GM21619 (cell line): ENCODE measurements at regions not wholly inside any gene's neighbourhood (a gene's known extent, or its start where the extent isn't known, plus 50 kb on each side); places are given as distances from the start of the nearest gene placed in this dataset.

Source experiments
- ATAC-seq: cut with Tn5 transposase; IDR thresholded peaks from one replicate; pipeline ENCODE4 v1.9.1; 2021; ENCODE audit not compliant: unreplicated experiment

GRCh38 chr13:105665284-105665683 lies 870.2 kb downstream of the EFNB2 start:
- no peak for ATAC-seq

DNA sequence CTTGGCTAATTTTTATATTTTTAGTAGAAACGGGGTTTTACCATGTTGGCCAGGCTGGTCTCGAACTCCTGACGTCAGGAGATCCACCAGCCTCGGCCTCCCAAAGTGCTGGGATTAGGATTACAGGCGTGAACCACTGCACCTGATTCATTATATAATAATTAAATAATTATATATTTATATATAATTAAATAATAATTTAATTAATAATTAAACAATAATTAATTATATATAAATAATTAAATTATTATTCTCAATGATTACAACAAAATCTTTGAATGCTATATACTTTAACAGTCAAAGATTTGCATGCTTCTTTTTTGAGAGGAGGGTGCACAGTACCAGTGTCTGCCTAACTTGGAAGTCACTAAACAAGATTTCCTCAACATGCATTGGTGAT lies 872.3 kb downstream of the EFNB2 start:
- no peak for ATAC-seq

DNA sequence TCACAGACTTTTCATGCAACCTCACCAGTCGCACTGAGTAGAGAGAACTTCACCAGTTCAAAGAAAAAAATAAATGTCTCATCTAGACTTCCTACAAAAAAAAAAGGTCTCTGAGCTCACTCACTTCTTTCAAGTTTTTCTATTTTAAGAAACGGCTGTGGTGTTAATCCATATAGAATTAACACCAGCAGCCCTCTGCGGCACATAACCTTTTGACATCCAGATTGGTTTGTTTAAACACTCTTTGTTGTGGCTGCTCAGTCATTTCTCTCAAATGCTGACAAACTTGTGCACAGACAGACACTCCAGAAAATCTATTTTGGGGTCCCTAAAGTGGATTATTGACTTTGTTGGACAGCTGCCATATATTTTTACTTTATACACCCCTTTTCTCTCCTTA lies 874.9 kb downstream of the EFNB2 start:
- ATAC-seq = no peak

GRCh38 chr13:105658431-105658830 lies 877.0 kb downstream of the EFNB2 start:
- ATAC-seq = no peak

GRCh38 chr13:105655046-105655445 lies 880.4 kb downstream of the EFNB2 start:
- no peak for ATAC-seq

- no peak for ATAC-seq
Observed at GRCh38 chr13:105643966-105644365, 891.5 kb downstream of the EFNB2 start.

DNA sequence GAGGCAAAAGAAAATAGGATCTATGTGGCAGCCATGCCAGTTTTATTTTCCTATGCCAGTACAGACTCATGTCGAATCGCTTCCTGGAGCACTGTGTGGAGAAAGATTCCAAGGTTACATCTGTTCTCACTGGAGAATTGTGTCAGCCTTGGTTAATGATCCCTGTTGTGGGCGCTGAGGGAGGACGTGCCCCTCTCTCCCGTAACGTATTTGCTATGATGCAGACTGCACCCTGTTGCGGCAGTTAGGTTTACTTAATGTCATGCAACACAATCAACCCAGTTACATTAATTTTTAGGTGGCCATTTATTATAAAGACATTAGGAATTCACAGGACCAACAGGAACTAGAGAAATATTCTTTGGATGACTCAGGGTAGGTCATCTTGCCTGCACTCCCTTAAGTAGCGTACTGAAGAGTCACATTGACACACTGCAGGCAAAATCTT lies 892.9 kb downstream of the EFNB2 start:
- no peak for ATAC-seq

GRCh38 chr13:105641121-105641520 lies 894.3 kb downstream of the EFNB2 start:
- ATAC-seq = no peak

GRCh38 chr13:105638426-105638825 lies 897.0 kb downstream of the EFNB2 start:
- no peak for ATAC-seq

DNA sequence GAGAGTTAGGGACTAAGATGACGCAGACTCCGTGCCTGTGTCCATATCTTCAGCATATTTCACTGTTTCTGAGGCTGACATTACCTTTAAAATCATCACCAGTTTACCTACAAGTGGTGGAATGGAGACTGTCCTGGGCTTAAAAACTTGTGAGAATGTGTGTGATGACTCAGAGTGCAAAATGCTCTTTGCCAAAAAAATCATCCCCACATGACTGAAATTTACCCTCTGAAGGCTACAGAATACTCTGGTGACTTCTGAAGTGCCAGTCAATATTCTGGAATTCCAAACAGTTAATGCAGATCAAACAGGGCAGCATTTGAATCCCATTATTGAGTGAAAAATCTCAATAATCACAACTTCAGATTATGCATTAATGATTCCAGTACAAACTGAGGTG lies 901.4 kb downstream of the EFNB2 start:
- ATAC-seq = no peak

- ATAC-seq = no peak
Observed at GRCh38 chr13:105630431-105630830, 905.0 kb downstream of the EFNB2 start.

- no peak for ATAC-seq
Observed at GRCh38 chr13:105627270-105627669, 908.2 kb downstream of the EFNB2 start.

DNA sequence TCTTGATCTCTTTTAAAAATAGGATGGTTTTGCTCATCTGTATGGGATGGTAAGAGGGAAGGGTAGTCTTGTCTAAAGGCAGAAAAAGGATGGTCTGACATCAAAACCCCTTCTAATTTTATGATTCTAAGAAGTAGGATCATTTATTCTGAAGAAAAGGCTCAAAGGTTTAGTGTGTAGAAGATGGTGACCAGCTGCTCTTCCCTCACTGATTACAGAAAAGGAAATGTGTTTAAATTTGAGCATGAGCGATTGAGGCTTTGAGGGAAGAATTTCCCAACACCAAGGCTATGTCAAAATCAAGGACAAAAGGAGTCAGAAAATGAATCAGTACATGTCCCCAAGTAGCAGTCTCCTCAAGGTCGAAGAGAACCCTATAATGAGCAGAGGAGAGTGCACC lies 909.8 kb downstream of the EFNB2 start:
- no peak for ATAC-seq

GRCh38 chr13:105616333-105617075 lies 919.0 kb downstream of the EFNB2 start:
- no peak for ATAC-seq

DNA sequence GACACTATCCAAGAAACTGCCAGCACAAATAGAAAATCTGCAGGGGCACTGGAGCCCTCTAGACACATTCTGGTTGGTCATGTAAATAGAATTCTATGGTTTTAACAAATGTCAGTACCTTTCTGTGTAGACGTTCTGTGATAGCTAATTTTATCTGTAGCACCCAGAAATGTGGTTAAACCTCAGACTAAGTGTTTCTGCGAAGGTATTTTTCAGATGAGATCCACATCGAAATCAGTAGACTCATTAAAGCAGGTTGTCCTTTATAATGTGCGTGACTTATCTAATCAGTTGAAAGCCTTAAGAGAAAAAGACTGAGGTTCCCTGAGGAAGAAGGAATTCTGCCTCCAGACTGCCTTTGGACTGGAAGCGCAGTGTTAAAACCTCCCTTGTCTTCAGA lies 922.9 kb downstream of the EFNB2 start:
- ATAC-seq = no peak

DNA sequence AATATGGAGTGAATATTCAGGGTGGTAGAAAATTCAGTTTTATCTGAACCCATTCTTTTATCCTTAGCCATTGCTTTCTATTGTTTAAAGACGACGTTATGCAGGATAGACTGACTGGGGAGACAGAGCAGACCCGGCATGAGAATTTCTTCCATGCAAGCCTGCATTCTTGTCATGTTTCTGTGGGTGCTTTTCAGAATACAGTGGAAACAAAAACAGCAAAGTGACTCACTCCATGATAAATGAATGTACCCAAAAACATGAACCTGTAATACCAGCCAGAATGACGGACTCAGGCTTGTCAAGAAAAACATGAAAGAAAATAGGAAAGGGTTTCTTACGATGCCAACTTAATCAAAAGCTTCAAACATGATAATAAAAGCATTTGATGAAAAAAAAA lies 924.0 kb downstream of the EFNB2 start:
- ATAC-seq = no peak

- no peak for ATAC-seq
Observed at GRCh38 chr13:105608104-105608503, 927.4 kb downstream of the EFNB2 start.

- no peak for ATAC-seq
Observed at GRCh38 chr13:105607426-105607825, 928.0 kb downstream of the EFNB2 start.

- no peak for ATAC-seq
Observed at GRCh38 chr13:105607016-105607415, 928.4 kb downstream of the EFNB2 start.

GRCh38 chr13:105602956-105603670 lies 932.3 kb downstream of the EFNB2 start:
- ATAC-seq = no peak

- ATAC-seq = no peak
Observed at GRCh38 chr13:105599477-105600037, 935.9 kb downstream of the EFNB2 start.

- no peak for ATAC-seq
Observed at GRCh38 chr13:105598529-105598928, 936.9 kb downstream of the EFNB2 start.
